GM04504 (cell line): ENCODE measurements at regions not wholly inside any gene's neighbourhood (a gene's known extent, or its start where the extent isn't known, plus 50 kb on each side); places are given as distances from the start of the nearest gene placed in this dataset.
"Not testable (repeated sequence)": the region's sequence is repeated elsewhere in the genome, so short reads cannot be mapped to it uniquely, and the experiment has no call there.

Source experiments
- DNase-seq: peaks from one replicate; pipeline ENCODE4 v3.0.0-alpha.2; 2012; ENCODE audit warnings: low read depth

GRCh38 chr19:28435551-28436271 lies 777.2 kb downstream of the UQCRFS1 start:
- no peak for DNase-seq

DNA sequence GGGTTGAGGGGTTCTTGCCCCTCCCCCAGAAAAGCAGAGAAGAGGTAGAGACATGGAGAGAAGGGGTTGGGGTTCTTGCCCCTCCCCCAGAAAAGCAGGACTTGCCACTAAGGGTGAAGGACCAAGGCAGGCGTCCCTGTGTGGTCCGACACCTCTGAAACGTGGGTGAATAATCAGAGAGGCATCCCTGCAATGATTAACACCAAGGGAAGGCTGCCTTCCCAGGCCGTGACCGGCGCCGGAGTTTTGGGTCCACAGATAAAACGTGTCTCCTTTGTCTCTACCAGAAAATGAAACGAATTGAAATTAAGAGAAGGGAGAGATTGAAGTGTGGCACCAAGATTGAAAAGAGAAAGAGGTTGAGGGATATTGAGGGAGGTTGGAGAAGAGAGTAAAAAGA lies 778.2 kb downstream of the UQCRFS1 start:
- not testable (repeated sequence) for DNase-seq

DNA sequence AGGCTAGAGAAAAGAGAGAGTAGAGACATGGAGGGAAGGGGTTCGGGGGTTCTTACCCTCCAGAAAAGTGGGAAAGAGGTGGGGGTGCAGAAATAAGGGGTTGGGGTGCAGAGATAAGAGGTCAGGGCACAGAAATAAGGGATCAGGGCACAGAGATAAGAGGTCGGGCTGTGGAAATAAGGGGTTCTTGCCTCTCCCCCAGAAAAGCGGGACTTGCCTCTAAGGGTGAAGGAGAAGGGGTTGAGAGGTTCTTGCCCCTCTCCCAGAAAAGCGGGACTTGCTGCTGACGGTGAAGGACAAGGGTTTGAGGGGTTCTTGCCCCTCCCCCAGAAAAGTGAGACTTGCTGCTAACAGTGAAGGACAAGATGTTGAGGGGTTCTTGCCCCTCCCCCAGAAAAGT lies 778.6 kb downstream of the UQCRFS1 start:
- DNase-seq = not testable (repeated sequence)

DNA sequence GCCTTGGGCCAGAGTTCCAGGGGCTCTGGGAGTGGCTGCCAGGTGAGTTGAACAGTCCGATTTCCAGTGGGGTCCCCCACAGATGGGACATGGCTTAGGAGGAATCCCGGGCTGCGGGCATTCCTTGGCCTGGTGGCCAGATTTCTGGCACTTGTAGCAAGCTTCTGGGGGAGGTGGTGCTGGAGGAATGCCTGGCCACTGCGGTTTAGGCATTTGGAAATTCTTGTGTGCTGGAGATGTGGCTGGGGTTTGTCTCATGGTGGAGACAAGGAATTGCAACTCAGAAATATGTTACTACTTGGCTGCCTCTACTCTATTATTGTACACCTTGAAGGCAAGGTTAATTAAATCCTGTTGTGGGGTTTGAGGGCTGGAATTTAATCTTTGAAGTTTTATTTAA lies 779.8 kb downstream of the UQCRFS1 start:
- DNase-seq = not testable (repeated sequence)

GRCh38 chr19:28430214-28430613 lies 782.7 kb downstream of the UQCRFS1 start:
- no peak for DNase-seq

DNA sequence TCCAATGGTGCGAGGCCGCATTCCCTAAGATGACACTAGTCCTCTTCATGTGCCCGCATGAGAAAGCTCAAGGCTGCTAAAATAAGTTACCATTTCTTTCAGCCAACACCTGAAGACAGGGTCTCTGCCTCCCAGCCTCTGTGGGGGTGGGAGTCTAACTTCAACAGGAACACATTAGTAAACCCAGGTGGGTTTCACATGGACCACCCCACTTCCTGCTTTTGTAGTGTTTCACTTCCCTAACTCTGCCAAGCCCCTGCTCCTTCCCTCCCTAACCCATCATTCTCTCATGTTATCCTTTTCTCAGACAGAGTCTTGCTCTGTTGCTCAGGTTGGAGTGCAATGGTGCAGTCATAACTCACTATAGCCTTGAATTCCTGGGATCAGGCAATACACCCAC lies 783.6 kb downstream of the UQCRFS1 start:
- DNase-seq = no peak

DNA sequence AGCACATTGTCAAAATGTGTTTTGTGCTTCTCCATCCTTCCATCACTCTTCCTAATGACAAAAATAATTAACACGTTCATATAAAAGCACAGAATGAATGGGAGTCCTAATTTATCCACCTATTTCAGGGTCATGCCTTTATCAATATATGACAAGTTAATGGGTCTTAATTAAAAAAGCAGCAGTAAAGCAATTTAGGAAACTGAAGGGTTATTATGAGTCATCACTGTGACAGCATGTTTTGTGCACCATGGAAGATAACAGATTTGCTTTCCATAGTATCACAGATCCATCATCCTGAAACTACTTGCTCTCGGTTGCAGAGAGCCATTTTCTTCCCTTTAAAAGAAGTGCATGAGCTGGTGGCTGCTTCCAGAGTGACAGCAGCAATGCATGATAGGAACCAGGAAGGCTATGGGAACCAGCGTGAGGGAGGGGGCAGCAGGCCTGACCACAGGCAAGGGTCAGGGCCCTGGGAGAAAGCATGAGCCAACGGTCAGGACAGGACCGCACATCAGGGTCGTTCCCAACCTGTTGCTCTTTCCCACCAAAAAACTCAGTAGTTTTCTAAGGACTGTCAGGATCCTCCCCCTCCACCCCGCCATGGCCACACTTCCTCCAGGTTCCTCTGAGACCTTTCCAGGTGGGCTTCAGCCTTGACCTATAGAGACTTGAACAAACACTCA lies 784.1 kb downstream of the UQCRFS1 start:
- DNase-seq = no peak

DNA sequence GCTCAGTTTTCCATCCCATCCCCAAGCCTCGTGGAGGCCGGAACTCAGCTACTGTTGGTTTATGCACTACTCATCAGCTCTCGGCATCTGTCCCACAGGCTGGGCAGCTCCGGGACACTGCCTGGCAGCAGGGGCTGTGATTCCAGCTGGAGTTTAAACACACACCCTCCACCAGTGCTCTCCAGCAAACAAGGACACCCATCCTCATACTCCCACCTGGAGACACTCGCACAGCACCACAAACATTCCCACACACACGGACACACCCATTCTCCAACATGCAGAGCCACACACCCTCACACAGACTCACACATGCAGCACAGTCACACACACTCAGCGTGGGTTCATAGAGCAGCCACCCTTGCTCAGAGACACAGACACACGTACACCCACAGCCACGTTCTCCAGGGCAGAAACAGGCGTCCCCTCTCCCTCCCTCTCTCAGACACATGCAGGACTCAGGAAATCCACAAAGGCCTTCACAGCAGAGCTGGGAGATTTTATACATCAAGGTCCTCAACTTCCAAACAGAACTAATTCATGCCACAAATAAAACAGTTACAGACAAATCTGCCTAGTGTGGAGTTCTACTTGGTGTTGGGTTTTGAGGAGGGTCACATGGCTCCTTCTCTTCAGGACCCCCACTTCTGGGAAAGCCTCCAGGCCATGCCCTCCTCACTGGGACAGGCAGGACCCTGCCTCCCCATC lies 785.4 kb downstream of the UQCRFS1 start:
- no peak for DNase-seq

- DNase-seq = no peak
These were observed 786.2 kb downstream of the UQCRFS1 start for GRCh38 chr19:28426730-28427225.

DNA sequence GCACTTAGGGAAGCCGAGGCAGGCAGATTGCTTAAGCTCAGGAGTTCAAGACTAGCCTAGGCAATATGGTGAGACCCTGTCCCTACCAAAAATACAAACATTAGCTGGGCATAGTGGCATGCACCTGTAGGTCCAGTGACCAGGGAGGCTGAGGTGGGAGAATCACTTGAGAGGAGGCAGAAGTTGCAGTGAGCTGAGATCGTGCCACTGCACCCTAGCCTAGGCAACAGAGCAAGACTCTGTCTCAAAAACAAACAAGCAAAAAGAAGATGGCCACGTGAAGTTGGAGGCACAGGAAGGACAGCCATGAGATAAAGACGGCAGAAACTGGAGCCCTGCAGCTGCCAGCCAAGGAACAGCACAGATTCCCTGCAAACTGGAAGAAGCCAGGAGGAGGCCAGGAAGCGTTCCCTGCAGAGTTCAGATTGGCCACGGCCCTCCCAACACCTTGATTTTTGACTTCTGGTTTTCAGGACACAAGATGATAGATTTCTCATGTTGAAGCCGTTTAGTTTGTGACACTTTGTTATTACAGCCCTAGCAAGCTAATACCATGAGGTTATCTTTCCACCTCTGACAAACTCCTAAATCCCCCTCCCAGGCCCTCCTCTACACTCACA lies 786.7 kb downstream of the UQCRFS1 start:
- no peak for DNase-seq

DNA sequence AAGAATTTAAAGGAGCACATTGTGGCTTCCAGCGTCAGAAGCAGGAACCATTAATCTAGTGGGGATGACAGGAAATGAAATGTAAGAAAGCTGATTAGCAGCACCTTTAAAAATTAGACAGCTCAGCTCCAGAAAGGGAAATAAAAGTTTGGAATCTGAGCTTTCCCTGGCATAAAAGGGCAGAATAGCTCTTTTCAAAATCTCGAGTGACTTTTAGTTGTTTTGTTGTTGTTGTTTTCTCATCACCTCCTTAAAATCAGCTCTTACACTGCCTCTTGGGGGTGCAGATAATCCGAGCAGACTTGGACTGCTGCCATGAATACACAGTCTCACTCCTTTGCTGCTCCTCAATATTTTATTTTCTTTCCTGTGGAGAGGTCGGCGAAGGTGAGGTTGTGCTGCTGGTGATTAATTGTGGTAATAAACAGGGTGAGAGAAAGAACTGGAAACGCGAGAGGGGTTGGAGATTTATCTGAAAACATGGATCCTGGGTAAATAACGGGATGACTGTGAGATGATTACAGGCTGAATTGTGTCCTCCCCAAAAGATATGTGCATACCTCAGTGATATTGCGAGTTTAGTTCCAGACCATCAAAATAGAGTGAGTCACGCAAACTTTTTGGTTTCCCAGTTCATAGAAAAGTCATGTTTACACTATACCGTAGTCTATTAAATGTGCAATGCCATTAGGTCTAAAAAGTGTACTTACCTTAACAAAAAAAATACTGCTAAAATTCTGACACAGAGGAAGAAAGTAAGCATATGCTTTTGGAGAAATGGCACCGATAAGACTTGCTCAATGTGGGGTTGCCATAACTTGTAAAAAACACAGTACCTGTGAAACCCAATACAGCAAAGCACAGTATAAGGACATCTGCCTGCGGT lies 787.7 kb downstream of the UQCRFS1 start:
- no peak for DNase-seq

DNA sequence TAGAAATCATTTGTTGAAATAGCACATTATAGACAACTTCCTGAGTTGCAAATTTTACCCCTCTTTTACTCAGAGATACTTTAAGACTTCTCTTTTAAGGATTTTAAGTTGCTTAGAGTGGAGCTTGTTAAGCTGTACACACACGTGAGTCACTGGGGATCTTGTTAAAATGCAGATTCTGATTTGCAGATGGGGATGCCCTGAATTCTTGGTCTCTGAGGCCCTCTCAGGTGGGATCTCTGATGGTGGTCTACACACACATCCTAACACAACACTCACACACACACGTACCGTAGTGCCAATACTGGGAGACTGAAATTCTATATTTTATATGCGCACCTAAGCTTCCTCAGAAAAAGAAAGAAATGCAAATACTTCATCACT lies 788.3 kb downstream of the UQCRFS1 start:
- no peak for DNase-seq

DNA sequence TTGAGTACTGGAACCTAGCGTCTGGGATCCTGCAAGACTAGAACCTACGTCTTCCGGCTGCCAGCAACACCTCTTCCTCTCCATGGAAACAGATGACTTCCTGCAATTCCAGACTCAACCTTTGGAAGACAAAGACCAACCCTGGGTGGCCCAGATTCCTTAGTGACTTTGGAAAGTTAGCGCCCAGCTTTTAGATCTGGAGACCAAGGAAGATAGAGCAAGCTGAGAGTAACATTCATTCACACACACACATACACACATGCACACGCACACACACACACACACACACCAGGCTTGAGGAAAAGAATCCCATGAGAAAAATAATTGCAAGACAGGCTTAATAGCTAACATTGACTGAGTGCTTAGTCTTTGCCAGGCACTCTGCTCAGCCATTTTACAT lies 788.9 kb downstream of the UQCRFS1 start:
- DNase-seq = no peak

DNA sequence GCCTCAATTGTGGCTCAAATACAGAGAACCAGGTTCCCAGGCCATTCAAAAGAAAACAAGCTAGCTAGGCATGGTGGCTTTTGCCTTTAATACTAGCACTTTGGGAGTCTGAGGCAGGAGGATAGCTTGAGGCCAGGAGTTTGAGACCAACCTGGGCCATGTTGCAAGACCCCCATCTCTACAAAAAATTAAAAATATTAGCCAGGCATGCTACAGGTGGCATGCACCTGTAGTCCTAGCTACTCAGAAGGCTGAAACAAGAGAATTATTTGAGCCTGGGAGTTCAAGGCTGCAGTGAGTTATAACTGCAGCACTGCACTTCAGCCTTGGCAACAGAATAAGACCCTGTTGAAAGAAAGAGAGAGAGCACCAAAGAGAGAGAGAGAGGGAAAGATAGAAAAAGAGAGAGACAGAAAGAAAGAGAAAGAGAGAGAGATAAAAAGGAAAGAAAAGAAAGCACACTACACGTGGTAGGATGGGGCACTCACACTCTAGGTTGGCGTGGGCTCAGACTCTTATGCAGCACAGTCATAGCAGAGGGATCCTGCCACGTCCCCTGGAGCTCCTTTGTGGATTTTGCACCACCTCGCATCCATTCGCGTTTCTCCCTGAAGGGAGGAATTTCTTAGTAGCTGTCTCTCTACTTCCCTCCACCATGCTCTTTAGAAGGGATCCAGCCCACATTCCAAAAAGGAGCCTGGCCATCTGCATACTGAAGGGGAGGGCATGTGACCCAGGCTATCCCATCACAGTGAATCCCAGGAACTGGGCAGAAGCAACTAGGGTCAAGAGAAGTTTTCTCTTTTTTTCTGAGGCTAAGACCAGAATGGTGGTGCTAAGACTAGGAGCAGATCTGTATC lies 789.9 kb downstream of the UQCRFS1 start:
- DNase-seq = no peak

DNA sequence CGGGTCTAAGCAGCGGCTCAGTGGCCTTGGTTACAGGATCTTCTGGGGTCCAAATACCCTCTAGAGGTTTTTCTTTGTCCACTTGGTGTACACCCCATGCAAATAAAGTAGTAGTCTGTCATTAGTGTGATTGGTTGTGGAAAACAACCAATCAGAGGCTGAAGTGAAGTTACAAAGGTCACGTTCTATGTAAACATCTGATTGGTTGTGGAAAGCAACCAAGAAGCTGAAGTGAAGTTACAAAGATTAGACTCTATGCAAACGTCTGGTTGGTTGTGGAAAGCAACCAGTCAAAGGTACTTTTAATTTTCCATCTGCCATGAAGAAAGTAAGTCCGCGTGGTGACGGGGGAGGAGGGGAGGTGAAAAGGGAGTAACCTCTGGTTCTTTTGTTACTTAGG lies 790.9 kb downstream of the UQCRFS1 start:
- DNase-seq = no peak

- DNase-seq = no peak
These were observed 792.0 kb downstream of the UQCRFS1 start for GRCh38 chr19:28420811-28421550.

DNA sequence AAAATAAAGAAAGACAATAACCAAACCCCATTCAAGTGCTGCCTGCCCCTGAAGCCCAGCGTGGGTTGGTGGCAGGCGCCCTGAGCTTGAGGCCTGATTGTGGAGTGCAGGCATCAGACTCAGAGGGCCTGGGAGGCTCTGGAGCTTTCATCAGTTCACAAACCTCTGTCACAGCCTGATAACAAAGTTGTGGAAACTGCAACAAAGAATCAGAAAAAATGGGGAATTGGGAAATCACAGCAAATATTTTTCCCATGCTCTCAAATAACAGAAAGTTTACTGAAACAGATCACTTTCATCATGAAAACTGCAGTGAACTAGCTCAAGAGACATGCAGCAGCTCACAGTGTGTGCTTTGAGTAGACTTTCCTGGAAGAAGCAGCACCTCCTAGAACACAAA lies 793.6 kb downstream of the UQCRFS1 start:
- no peak for DNase-seq

DNA sequence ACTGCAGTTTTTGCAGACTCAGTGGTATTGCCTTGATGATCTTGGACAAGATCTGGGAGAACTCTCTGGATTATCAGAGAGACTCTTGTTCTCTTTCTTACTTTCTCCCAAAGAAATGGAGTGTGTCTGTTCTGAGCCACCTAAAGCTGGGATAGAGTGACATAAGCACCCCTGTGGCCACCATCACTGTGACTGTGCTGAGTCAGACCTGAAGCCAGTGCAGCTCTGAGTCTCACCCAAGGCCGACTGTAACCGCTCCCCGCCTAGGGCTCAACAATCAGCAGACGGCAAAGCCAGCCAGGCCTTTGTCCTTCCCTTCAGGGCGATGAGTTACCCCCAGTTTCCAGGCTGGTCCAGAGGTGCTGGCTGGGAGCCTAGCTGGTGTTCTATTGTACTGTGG lies 795.6 kb downstream of the UQCRFS1 start:
- no peak for DNase-seq

- DNase-seq = no peak
These were observed 796.7 kb downstream of the UQCRFS1 start for GRCh38 chr19:28416245-28416644.

GRCh38 chr19:28414748-28415147 lies 798.2 kb downstream of the UQCRFS1 start:
- DNase-seq = no peak
